B cell (primary cell): ENCODE measurements at regions not wholly inside any gene's neighbourhood (a gene's known extent, or its start where the extent isn't known, plus 50 kb on each side); places are given as distances from the start of the nearest gene placed in this dataset.

Experiments
- ATAC-seq: fragments of 200-7000 bp; cut with Tn5 transposase; one replicate; pipeline ENCODE4 v1.10.0; 2021; ENCODE audit warnings: low read depth, mild to moderate bottlenecking, moderate number of reproducible peaks, moderate library complexity
- CTCF ChIA-PET: fragments of 350-600 bp; sonication (Branson Sonifier 250); formaldehyde crosslinking; loops from one replicate; lab custom pipeline; 2021; ENCODE audit warnings: antibody characterized with exemption, inconsistent platforms; lab: Charles Lee
- POLR2A ChIA-PET: fragments of 350-600 bp; sonication (Branson Sonifier 250); formaldehyde crosslinking; loops from one replicate; lab custom pipeline; 2021; ENCODE audit warnings: antibody characterized with exemption; lab: Charles Lee
- DNase-seq: peaks from one replicate; pipeline ENCODE4 v3.0.0; 2013
- H2AFZ ChIP-seq: 2 replicates; pipeline ENCODE4 v1.6.1; 2012; ENCODE audit warnings: mild to moderate bottlenecking, low read depth, low read length; ENCODE audit not compliant: insufficient read depth, poor library complexity, severe bottlenecking
- H3K27ac ChIP-seq, 2 donors: 1 replicate in 1 of 2; 2 replicates in 1 of 2; pipeline ENCODE4 v1.5.1; 2012 to 2013; ENCODE audit warnings: low read length in 2 of 2, mild to moderate bottlenecking in 2 of 2, moderate library complexity in 1 of 2
- H3K27me3 ChIP-seq, 4 experiments: fragments of 200-600 bp in 1 of 4; sonication (generic) in 1 of 4; replicated peaks in 1 of 4; 1 replicate in 2 of 4; 2 replicates in 2 of 4; pipeline versions ENCODE4 v1.6.1 to v1.7.0; 2013 to 2016; ENCODE audit warnings: low read length in 3 of 4, mild to moderate bottlenecking in 2 of 4, mixed read lengths in 1 of 4, moderate library complexity in 1 of 4; ENCODE audit not compliant: insufficient read depth in 4 of 4, control insufficient read depth in 3 of 4; ENCODE audit errors: control extremely low read depth in 1 of 4
- H3K36me3 ChIP-seq, 2 experiments: replicated peaks in 1 of 2; 1 replicate in 1 of 2; 2 replicates in 1 of 2; pipeline versions ENCODE4 v1.6.1 to v1.7.1; 2013; ENCODE audit warnings: low read length in 1 of 2; ENCODE audit not compliant: insufficient read depth in 2 of 2, control insufficient read depth in 1 of 2; ENCODE audit errors: control extremely low read depth in 1 of 2, extremely low read depth in 1 of 2
- H3K4me1 ChIP-seq, 2 donors: fragments of 200-600 bp in 1 of 2; sonication (generic) in 1 of 2; 1 replicate in 1 of 2; 2 replicates in 1 of 2; pipeline versions ENCODE4 v1.5.1 to v1.6.1; 2013 to 2017; ENCODE audit warnings: low read length in 2 of 2; ENCODE audit not compliant: control insufficient read depth in 2 of 2, insufficient read depth in 2 of 2
- H3K4me2 ChIP-seq: replicated peaks from 2 replicates; pipeline ENCODE3; 2012; ENCODE audit warnings: mild to moderate bottlenecking, low read depth, low read length; ENCODE audit not compliant: poor library complexity, severe bottlenecking
- H3K4me3 ChIP-seq, 5 experiments: fragments of 200-600 bp in 1 of 5; sonication (generic) in 1 of 5; 1 replicate in 3 of 5; 2 replicates in 2 of 5; pipeline versions ENCODE4 v1.5.1 to v1.7.0; 2011 to 2016; ENCODE audit warnings: low read length in 4 of 5, mild to moderate bottlenecking in 4 of 5, low read depth in 2 of 5, control low read depth in 1 of 5, moderate library complexity in 1 of 5; ENCODE audit not compliant: insufficient read depth in 1 of 5; ENCODE audit errors: control extremely low read depth in 1 of 5, extremely low read depth in 1 of 5
- H3K79me2 ChIP-seq: fragments of 200-600 bp; sonication (generic); one replicate; pipeline ENCODE4 v1.6.0; 2016; ENCODE audit warnings: low read length; ENCODE audit not compliant: control insufficient read depth, insufficient read depth
- H3K9ac ChIP-seq: fragments of 200-600 bp; sonication (generic); 2 replicates; pipeline ENCODE4 v1.6.1; 2017; ENCODE audit warnings: mild to moderate bottlenecking, low read length, moderate library complexity
- H3K9me3 ChIP-seq, 3 donors: one replicate each; pipeline versions ENCODE4 v1.6.1 to v1.7.1; 2013; ENCODE audit warnings: low read length in 2 of 3; ENCODE audit not compliant: control insufficient read depth in 2 of 3, insufficient read depth in 1 of 3; ENCODE audit errors: control extremely low read depth in 1 of 3
- H4K20me1 ChIP-seq: 2 replicates; pipeline ENCODE4 v1.6.0; 2012; ENCODE audit warnings: mild to moderate bottlenecking, low read length; ENCODE audit not compliant: insufficient read depth, control insufficient read depth, poor library complexity, severe bottlenecking
- H3K27ac Mint-ChIP-seq: one replicate; pipeline ENCODE4 v1.8.0; 2021; ENCODE audit warnings: mixed read lengths
- H3K27me3 Mint-ChIP-seq: one replicate; pipeline ENCODE4 v1.8.0; 2021; ENCODE audit warnings: mixed read lengths
- H3K4me1 Mint-ChIP-seq: one replicate; pipeline ENCODE4 v1.8.0; 2021; ENCODE audit warnings: mixed read lengths
- H3K4me3 Mint-ChIP-seq: one replicate; pipeline ENCODE4 v1.8.0; 2021; ENCODE audit warnings: mixed read lengths
- H3K9me3 Mint-ChIP-seq: one replicate; pipeline ENCODE4 v1.8.0; 2022; ENCODE audit warnings: mixed read lengths; ENCODE audit not compliant: insufficient read depth
- EZH2 ChIP-seq: IDR thresholded peaks from 2 replicates; pipeline ENCODE4 v1.6.1; 2012; ENCODE audit warnings: borderline replicate concordance, low read depth, mild to moderate bottlenecking, moderate library complexity, low read length; ENCODE audit not compliant: insufficient read depth, poor library complexity, severe bottlenecking
- WGBS: methylation state at CpG from one replicate; pipeline ENCODE4 v1.1.5; 2013; ENCODE audit warnings: missing lambda C conversion rate; ENCODE audit not compliant: insufficient coverage; 5-methylcytosine and 5-hydroxymethylcytosine counted together
- intact Hi-C: fragments of 100-400 bp; cut with micrococcal nuclease; formaldehyde crosslinking; loops from one replicate; pipeline ENCODE4 v1.10.0; 2022
- TF ChIP-seq, protein P1 (sequence below): fragments of 200-600 bp; IDR thresholded peaks from one replicate; pipeline ENCODE4 v1.8.0; 2022; ENCODE audit warnings: antibody characterized with exemption, mild to moderate bottlenecking

DNA sequence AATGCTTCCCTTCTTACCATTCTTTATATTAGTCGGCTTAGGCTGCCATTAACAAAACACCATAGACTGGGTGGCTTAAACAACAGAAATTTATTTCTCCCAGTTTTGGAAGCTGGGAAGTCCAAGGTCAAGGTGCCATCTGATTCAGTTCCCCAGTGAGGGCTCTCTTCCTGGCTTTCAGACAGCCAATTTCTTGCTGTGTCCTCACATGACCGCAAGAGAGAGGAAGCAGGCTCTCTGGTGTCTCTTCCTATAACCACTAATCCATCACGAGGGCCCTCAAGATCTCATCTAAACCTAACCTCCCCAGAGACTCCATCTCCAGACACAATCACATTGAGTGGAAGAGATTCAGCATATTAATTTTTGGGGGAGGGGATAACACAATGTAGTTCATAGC is 193.0 kb upstream of the SGK1 start:
- 33% methylated on average over 1 of the region's 3 CpGs for WGBS
- H3K27ac Mint-ChIP-seq, result no peak overlapping the region

GRCh38 chr6:134510142-134510541 is 192.2 kb upstream of the SGK1 start:
- Mint-ChIP-seq H3K27ac (no peak overlapping the region), H3K4me3 (no peak overlapping the region), H3K27me3 (no peaks in the 10 kb centered on the region), H3K4me1 (peaks cover 12% of the 10 kb centered on the region), H3K9me3 (no peaks in the 10 kb centered on the region)
- Histone ChIP-seq H3K79me2 (no peaks in the 10 kb centered on the region), H3K9ac (no peak overlapping the region), H3K9me3 (no peaks in the 10 kb centered on the region), H4K20me1 (no peaks in the 10 kb centered on the region), H3K4me1 (peaks cover 0 to 7% of the 10 kb centered on the region in 2 donors), H3K27ac (no peak overlapping the region), H3K4me2 (no peak overlapping the region), H3K36me3 (no peaks in the 10 kb centered on the region), H2AFZ (no peak overlapping the region), H3K4me3 (no peak overlapping the region), H3K27me3 (no peaks in the 10 kb centered on the region)
- no CpG with 5 or more reads among the region's 4 CpGs for WGBS
- ChIA-PET POLR2A (no interaction called here), CTCF (interaction anchor here (0.8 kb wide), 1 partner anchor 332 kb away, joined by 3 read pairs; no protein-coding TSS in a partner anchor)
- no peak for ATAC-seq
- no peak for DNase-seq
- no peak for TF ChIP-seq EZH2
- TF ChIP-seq, protein P1, sequence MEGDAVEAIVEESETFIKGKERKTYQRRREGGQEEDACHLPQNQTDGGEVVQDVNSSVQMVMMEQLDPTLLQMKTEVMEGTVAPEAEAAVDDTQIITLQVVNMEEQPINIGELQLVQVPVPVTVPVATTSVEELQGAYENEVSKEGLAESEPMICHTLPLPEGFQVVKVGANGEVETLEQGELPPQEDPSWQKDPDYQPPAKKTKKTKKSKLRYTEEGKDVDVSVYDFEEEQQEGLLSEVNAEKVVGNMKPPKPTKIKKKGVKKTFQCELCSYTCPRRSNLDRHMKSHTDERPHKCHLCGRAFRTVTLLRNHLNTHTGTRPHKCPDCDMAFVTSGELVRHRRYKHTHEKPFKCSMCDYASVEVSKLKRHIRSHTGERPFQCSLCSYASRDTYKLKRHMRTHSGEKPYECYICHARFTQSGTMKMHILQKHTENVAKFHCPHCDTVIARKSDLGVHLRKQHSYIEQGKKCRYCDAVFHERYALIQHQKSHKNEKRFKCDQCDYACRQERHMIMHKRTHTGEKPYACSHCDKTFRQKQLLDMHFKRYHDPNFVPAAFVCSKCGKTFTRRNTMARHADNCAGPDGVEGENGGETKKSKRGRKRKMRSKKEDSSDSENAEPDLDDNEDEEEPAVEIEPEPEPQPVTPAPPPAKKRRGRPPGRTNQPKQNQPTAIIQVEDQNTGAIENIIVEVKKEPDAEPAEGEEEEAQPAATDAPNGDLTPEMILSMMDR, result no peak
- intact Hi-C loops, result no loop called here

More for the DNA sequence above, 193.0 kb upstream of the SGK1 start:
- H3K27ac ChIP-seq, result no peak overlapping the region
- no peaks in the 10 kb centered on the region for H3K27me3 Mint-ChIP-seq
- no peaks in the 10 kb centered on the region for H3K27me3 ChIP-seq
- H3K36me3 ChIP-seq, result no peaks in the 10 kb centered on the region
- no peak overlapping the region for H3K4me2 ChIP-seq
- H3K9me3 Mint-ChIP-seq, result no peaks in the 10 kb centered on the region
- ATAC-seq (no peak), DNase-seq (no peak)
- no peak overlapping the region for H2AFZ ChIP-seq
- TF ChIP-seq EZH2, result no peak
- TF ChIP-seq, protein P1, result no peak
- intact Hi-C loops, result no loop called here
- no peaks in the 10 kb centered on the region for H4K20me1 ChIP-seq
- H3K4me3 Mint-ChIP-seq, result no peak overlapping the region
- POLR2A ChIA-PET, result no interaction called here
- no peaks in the 10 kb centered on the region for H3K9me3 ChIP-seq
- no peak overlapping the region for H3K4me3 ChIP-seq
- H3K4me1 Mint-ChIP-seq, result peaks cover 12% of the 10 kb centered on the region
- CTCF ChIA-PET, result no interaction called here
- peaks cover 0 to 7% of the 10 kb centered on the region in 2 donors for H3K4me1 ChIP-seq
- H3K9ac ChIP-seq, result no peak overlapping the region
- H3K79me2 ChIP-seq, result no peaks in the 10 kb centered on the region
